ENCODE measurements at regions not wholly inside any gene's neighbourhood (a gene's known extent, or its start where the extent isn't known, plus 50 kb on each side); places are given as distances from the start of the nearest gene placed in this dataset.

- intact Hi-C loops (cut with DNase I) = no loop called here
- Histone ChIP-seq H3K4me1 (peaks cover 0 to 10% (median 3%) of the 10 kb centered on the region in 4 donors), H3K36me3 (no peaks in the 10 kb centered on the region), H3K4me3 (no peak overlapping the region), H3K27ac (replicated peaks in 1 of 4) (no peak overlapping the region), H3K27me3 (no peaks in the 10 kb centered on the region), H3K9me3 (no peaks in the 10 kb centered on the region)
- 41% methylated on average over 1 of the region's 1 CpG for WGBS
- TF ChIP-seq EP300 (IDR thresholded peaks at IDR 0.05) (no peak), POLR2AphosphoS5 (IDR thresholded peaks at IDR 0.05) (no peak), CTCF (IDR thresholded peaks at IDR 0.05) (no peak), POLR2A (IDR thresholded peaks at IDR 0.05; ENCODE audit: low read depth) (no peak)
- DNase-seq (ENCODE audit: extremely low spot score) = no peak
Measured at GRCh38 chr1:71193153-71193552, 112.3 kb upstream of the ZRANB2 start.

- Histone ChIP-seq H3K27ac (replicated peaks in 1 of 4) (no peak overlapping the region), H3K4me3 (no peak overlapping the region), H3K27me3 (no peaks in the 10 kb centered on the region), H3K9me3 (no peaks in the 10 kb centered on the region), H3K4me1 (peaks cover 0 to 10% (median 3%) of the 10 kb centered on the region in 4 donors), H3K36me3 (no peaks in the 10 kb centered on the region)
- 94% methylated on average over 1 of the region's 1 CpG for WGBS
- DNase-seq (ENCODE audit: extremely low spot score) = no peak
- TF ChIP-seq EP300 (IDR thresholded peaks at IDR 0.05) = no peak
- no peak for TF ChIP-seq POLR2AphosphoS5 (IDR thresholded peaks at IDR 0.05)
- no peak for TF ChIP-seq POLR2A (IDR thresholded peaks at IDR 0.05; ENCODE audit: low read depth)
- no peak for TF ChIP-seq CTCF (IDR thresholded peaks at IDR 0.05)
- intact Hi-C loops (cut with DNase I) = no loop called here
Measured at GRCh38 chr1:71191520-71191919, 110.7 kb upstream of the ZRANB2 start.

DNA sequence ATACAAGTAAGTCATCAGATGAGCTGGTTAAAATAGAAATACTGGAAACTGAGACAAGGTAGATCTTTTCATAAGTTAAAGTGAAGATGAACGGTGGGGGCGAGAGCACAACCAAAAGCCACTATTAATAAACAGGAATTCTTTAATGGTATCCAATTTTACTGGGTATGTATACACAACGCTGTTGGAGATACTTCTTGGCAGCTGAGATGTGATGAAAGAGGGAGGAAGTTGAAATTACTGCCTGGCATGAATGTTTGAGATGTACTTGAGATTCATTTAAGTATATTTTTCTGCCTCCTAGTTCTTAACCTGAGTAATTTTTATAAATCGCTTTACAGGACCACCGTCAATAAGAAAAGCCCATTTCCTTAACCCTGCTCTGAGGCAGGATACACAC, 110.0 kb upstream of the ZRANB2 start:
- H3K9me3 ChIP-seq = no peaks in the 10 kb centered on the region
- no peak overlapping the region for H3K27ac ChIP-seq (replicated peaks in 1 of 4)
- 83% methylated on average over 5 of the region's 5 CpGs for WGBS
- no peaks in the 10 kb centered on the region for H3K36me3 ChIP-seq
- TF ChIP-seq POLR2A (IDR thresholded peaks at IDR 0.05; ENCODE audit: low read depth) = no peak
- H3K4me1 ChIP-seq = peaks cover 0 to 10% (median 3%) of the 10 kb centered on the region in 4 donors
- no peaks in the 10 kb centered on the region for H3K27me3 ChIP-seq
- intact Hi-C loops (cut with DNase I) = no loop called here
- no peak for DNase-seq (ENCODE audit: extremely low spot score)
- H3K4me3 ChIP-seq = no peak overlapping the region

DNA sequence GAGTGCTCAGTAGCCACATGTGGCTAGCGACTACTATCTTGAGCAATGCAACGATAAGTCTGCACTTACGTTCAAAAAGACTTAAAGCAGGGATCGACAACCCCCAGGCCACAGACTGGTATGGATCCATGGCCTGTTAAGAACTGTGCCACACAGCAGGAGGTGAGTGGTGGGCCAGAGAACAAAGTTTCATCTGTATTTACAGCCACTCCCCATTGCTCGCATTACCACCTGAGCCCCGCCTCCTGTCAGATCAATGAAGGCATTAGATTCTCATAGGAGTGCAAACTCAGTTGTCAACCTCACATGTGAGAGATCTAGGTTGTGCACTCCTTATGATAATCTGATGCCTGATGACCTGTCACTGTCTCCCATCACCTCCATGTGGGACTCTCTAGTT, 103.6 kb upstream of the ZRANB2 start:
- Histone ChIP-seq H3K36me3 (no peaks in the 10 kb centered on the region), H3K4me3 (no peak overlapping the region), H3K9me3 (no peaks in the 10 kb centered on the region), H3K27me3 (no peaks in the 10 kb centered on the region), H3K27ac (replicated peaks in 1 of 4) (no peak overlapping the region), H3K4me1 (no peaks in the 10 kb centered on the region)
- intact Hi-C loops (cut with DNase I) = no loop called here
- TF ChIP-seq POLR2AphosphoS5 (IDR thresholded peaks at IDR 0.05) (no peak), CTCF (IDR thresholded peaks at IDR 0.05) (no peak)
- no peak for DNase-seq (ENCODE audit: extremely low spot score)
- over 99% methylated on average over 6 of the region's 6 CpGs for WGBS

- Histone ChIP-seq H3K4me1 (no peaks in the 10 kb centered on the region), H3K27ac (replicated peaks in 1 of 4) (no peak overlapping the region), H3K27me3 (no peaks in the 10 kb centered on the region), H3K36me3 (no peaks in the 10 kb centered on the region), H3K4me3 (no peak overlapping the region), H3K9me3 (no peaks in the 10 kb centered on the region)
- intact Hi-C loops (cut with DNase I) = no loop called here
- DNase-seq (ENCODE audit: extremely low spot score) = no peak
- no peak for TF ChIP-seq POLR2AphosphoS5 (IDR thresholded peaks at IDR 0.05)
Measured at GRCh38 chr1:71179997-71180396, 99.2 kb upstream of the ZRANB2 start.

DNA sequence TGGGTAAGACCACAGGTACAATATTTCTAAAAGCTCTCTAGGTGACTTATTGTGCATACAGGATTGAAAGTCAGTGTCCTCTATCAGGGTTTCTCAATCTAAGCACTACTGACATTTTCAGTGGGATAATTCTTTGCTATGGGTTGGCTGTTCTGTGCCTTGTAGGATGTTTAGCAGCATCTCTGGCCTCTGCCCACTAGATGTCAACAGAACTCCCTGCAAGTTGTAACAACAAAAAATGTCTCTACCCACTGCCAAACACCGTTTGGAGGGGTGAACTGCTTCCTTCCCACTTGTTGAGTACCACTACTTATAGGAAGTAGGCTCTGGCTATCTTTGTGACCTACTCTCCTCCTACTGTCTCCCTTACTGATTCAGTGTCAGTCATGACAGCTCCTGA, 90.1 kb upstream of the ZRANB2 start:
- TF ChIP-seq POLR2AphosphoS5 (IDR thresholded peaks at IDR 0.05) (no peak), EP300 (IDR thresholded peaks at IDR 0.05) (no peak), POLR2A (IDR thresholded peaks at IDR 0.05; ENCODE audit: low read depth) (no peak), CTCF (IDR thresholded peaks at IDR 0.05) (no peak)
- H3K4me3 ChIP-seq = no peak overlapping the region
- no peaks in the 10 kb centered on the region for H3K4me1 ChIP-seq
- intact Hi-C loops (cut with DNase I) = no loop called here
- no peaks in the 10 kb centered on the region for H3K36me3 ChIP-seq
- WGBS = 43% methylated on average over 1 of the region's 1 CpG
- H3K9me3 ChIP-seq = no peaks in the 10 kb centered on the region
- H3K27me3 ChIP-seq = no peaks in the 10 kb centered on the region
- no peak for DNase-seq (ENCODE audit: extremely low spot score)
- no peak overlapping the region for H3K27ac ChIP-seq (replicated peaks in 1 of 4)
